HT-29 (cell line): ENCODE measurements at regions not wholly inside any gene's neighbourhood (a gene's known extent, or its start where the extent isn't known, plus 50 kb on each side); places are given as distances from the start of the nearest gene placed in this dataset.
"Not testable (repeated sequence)": the region's sequence is repeated elsewhere in the genome, so short reads cannot be mapped to it uniquely, and the experiment has no call there.

Experiments used
- DNase-seq: peaks from one replicate; pipeline ENCODE4 v3.0.0-alpha.2; 2015; ENCODE audit warnings: low spot score

DNA sequence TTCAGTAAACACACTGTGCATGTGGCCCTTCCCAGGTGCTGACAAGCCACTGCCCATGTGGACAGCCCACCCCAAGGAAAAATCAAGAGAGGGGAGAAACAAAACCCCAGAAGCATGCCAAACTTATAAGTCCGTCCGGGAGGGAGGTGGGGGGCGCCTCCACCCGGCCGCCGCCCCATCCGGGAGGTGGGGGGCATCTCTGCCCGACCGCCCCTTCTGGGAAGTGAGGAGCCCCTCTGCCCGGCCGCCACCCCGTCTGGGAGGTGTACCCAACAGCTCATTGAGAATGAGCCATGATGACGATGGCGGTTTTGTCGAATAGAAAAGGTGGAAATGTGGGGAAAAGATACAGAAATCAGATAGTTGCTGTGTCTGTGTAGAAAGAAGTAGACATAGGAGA lies 53.8 kb upstream of the C2CD4B start:
- no peak for DNase-seq

DNA sequence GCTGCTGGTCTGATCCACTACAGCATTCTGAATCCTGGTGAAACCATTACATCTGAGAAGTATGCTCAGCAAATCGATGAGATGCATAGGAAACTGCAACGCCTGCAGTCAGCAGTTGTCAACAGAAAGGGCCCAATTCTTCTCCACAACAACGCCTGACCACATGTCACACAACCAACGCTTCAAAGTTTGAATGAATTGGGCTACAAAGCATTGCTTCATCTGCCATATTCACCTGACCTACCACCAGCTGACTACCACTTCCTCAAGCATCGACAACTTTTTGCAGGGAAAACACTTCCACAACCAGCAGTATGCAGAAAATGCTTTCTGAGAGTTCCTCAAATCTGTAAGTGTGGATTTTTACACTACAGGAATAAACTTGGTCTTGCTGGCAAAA lies 54.7 kb upstream of the C2CD4B start:
- DNase-seq, result no peak

DNA sequence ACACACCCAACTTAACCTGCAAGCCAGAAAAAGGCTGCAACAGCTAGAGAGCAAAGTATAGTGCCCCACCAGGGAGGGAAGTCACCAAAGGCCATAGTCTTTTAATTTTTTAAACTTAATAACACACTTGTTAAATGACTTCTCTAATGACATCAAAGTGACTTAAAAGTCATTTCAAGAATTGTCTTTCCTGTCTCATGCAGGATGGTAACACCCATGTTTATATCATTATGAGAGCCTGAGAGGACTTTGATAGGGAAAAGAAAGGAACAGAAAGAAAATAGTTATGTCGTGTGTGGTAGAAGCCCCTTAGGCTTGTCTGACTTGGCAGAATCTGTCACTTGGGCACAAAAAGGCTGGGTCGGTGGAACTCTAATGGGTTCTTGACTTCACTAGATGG lies 57.9 kb upstream of the C2CD4B start:
- no peak for DNase-seq

DNA sequence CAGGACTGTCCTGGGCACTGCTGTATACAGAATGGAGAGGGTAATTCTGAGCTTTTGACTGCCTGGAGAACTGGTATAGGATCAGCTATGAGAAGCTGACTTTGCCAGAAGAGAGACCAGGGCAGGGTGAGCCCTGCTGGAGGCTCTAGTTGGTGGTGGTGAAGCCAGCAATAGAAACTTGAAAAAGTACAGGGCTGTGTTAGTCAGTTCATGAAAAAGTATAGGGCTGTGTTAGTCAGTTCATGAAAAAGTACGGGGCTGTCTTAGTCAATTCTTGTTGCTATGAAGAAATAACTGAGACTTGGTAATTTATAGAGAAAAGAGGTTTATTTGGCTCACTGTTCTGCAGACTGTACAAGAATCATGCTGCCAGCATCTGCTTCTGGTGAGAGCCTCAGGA lies 63.5 kb upstream of the C2CD4B start:
- no peak for DNase-seq

DNA sequence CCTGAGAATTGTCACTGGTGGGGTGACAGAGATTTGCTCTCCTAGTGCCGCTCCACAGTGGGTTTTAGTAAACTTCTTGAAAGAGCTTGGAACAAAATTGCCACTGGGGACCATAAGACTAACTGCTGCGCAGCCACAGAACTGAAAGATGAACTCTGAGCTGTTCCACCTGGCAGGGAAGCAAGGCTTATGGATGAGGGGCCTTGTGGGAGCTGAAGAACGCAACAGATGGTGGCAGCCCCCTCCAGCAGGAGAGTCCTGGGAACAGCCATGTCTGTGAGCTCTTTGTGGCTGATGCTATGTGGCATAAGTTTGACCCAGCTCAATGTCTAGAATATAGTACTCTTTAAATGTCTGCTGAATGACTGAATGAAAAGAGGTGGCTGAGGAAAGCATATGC lies 66.8 kb upstream of the C2CD4B start:
- DNase-seq, result no peak

DNA sequence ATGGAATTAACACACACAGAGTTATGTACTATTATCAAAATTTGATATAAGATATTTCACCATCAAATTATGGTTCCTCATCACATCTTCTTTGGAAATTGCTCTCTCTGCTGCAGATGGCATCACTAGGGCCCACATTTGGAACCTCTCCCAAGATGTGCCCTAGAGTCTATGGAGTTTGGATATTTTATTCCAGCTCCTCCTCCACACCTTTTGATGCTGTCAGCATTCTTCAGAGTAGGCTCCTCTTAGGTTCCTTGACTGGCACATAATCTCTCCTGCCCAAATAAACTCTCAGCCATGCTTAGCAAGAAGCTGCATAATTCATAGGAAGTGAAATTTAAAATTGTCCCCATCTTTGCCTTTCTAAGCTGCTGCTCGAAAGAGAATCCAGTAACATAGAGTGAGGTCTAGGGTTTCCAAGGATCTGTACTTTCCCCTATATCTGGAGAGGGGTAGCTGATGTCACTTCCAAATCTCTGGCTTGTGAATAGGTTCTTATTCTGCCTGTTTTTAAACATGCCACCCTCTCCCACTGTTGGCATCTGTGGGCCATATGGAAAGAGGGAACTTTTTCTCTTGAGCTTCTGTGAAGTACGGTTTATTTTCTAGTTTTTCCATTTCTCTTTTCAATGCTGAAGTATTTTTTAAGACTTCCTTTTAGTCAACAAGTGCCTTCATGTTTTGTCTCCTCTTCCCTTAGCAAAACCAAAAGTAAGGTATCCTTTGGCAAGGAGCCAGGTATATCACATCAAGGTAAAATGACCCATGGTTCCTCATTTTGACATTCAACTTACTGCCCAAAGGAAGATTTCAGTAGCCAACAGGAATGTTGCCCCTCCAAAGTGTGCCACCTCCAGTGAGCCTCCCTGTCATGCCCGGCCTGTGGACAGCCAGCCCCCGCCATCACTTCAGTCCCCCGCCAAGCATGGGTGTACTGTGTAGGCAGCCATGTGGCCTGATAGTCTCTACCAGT lies 75.3 kb upstream of the C2CD4B start:
- DNase-seq, result no peak

DNA sequence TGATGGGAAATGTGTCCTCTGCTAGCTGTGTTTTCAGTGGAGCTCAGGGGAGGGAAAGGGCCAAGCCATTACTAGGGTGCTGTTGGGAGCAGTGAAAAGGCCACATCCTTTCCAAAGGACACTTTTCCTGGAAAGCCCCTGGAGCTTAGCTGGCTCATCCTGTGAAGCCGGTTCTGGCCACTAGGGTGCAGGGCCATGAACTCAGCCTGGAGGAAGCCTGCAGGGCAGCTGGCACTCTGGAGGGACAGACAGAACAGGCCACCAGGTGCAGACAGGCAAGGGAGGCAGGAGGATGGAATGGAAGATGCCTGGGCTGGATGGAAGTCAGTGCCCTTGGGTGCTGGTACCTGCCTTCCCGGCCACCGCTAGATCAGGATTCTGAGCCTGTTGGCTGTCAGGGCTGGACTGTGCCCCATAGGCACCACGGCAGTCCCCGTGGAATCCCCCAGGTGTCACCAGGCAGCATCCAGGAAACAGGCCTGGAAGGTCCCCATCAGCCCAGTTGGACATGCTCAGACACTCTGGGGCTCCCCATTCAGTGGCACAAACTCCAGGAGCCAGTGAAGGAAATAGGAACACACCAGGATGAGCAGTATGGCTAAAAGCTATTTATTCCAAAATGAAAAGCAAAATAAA lies 76.2 kb upstream of the C2CD4B start:
- DNase-seq, result peak; percentile 61

DNA sequence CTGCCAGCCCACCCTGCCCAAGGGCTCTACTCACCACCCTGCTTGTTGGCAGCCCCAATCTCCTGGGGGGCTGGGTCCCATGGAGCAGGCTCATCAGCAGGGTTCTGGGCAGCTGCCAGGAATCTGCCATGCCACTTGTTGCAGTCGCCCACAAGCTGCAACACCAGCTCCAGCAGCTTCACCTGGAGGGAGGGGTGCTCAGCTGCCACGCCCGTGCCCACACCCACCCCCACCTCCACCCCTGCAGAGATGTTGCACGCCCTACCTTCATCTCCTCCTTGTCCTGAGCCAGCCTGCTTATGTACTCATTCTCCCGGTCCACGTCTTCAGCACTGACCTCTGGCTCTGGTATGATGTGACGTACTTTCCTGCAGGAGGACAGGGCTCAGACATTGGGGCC lies 77.9 kb upstream of the C2CD4B start:
- no peak for DNase-seq

DNA sequence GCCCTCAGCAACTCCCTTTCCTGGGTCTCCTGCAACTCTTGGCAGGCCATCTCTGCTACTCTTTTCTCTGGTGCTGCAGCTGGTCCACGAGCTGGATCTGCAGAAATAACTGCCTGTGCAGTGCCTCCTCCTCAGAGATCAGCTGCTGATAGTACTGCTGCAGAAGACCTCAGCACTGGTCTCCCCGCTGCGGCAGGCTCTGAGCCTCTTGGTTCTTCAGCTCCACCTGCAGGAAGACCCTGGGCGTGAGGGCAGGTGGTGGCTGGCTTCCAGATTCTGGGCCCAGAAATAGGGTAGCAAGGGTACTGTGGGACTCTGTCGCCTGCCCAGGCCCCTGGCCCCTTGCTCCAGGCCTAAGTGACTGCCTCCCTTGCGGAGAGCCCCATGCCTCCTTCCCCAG lies 79.7 kb upstream of the C2CD4B start:
- DNase-seq, result no peak

DNA sequence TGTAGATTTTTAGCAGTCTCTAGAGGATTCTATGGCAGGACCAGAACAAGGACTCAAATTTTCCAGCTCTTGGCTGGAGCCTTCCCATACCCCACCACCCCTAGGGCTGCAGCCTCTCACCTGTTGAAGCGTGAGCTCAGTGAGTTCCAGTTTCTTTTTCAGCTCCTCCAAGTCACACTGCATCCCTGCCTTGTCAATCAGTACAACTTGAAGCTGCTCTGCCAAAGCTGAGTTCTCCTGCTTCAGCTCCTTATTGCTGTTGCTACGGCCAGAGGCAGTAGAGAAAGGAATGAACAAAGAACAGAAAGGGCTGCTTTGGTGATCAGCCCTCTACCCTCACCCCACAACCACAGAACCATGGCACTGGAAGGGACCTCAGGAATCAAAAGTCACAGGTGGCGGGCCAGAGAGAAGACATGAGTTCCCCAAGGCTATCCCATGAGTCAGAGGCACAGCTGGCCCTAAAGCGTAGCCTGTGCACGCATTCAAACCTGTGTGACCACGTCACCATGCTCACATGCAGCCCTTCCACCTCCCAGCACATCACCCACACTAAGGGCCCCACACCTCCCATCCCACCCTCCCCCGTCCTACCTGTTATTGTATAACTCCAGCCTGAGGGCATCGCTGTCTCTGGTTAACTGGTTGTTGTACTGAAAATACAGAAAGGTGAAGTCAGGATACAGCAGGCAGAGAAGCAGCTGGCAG lies 83.3 kb upstream of the C2CD4B start:
- DNase-seq, result no peak

DNA sequence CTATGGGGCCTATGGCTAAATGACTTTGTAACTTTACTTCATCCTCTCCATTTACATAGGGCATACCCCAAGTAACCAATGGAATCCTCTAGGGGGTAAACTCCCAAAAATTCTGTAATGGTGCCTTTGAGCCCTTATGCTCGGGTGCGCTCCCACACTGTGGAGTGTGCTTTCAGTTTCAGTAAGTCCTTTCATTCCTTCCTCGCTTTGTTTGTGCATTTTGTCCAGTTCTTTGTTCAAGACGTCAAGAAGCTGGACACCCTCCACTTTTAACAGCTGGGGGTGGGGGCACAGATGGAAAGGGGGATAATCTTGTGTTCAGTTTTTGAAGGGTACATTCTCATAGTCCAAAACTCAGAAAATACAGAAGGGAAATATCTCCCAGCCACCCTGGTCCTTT lies 84.4 kb upstream of the C2CD4B start:
- DNase-seq, result no peak

DNA sequence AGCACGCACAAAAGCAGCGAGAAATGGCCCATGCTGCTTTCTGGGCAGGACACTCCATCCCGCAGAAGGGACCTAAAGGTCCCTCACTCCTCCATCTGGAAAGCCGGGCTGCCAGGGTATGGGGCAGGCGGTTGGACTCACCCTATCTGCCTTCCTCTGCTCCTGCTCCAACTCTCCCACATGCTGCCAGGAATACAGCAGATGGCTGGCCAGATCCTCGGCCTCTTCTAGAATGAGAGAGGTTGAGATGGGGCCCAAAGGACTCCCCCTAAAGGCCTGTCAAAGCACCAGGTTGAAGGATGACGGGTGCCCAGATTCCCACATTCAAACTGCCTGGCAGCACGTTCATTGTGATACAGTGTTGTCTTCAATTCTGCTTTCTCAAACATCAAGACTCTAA lies 85.1 kb upstream of the C2CD4B start:
- no peak for DNase-seq

DNA sequence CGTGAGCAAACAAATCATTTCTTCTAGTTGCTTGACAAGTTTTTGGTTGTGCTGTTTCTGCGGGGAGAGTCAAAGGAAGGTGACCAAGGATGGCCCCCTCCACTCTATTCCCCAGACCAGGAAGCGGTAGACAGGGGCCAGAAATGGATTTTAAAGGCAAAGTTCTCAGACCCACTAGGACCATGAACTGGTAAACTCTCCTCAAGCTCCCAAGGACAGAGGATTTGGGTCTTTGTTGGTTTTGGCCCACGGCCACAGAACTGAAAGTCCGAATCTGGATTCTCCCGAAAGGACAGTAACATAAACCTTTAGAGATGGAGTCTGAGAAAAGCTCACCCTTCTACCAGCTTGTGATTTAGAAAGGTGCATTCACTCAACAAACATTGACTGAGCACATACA lies 85.9 kb upstream of the C2CD4B start:
- no peak for DNase-seq

DNA sequence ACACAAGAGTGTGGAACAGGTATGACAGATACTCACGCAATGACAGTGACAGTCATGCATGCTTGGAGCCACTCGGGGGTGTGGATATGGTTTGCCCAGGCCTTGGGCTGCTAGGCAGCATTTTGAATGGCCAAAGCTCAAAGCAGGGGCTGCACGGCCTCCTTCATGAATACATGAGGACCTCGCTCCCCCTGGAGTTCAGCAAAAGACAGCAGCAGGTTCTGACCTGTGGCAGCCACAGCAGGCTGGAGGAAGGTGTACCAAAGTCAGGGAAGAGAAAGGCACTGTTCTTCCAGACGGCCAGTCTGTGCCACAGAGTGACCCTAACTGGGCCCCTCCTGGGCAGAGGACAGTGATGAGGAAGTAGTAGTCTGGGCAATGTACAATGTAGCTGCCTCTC lies 88.2 kb upstream of the C2CD4B start:
- DNase-seq, result no peak

DNA sequence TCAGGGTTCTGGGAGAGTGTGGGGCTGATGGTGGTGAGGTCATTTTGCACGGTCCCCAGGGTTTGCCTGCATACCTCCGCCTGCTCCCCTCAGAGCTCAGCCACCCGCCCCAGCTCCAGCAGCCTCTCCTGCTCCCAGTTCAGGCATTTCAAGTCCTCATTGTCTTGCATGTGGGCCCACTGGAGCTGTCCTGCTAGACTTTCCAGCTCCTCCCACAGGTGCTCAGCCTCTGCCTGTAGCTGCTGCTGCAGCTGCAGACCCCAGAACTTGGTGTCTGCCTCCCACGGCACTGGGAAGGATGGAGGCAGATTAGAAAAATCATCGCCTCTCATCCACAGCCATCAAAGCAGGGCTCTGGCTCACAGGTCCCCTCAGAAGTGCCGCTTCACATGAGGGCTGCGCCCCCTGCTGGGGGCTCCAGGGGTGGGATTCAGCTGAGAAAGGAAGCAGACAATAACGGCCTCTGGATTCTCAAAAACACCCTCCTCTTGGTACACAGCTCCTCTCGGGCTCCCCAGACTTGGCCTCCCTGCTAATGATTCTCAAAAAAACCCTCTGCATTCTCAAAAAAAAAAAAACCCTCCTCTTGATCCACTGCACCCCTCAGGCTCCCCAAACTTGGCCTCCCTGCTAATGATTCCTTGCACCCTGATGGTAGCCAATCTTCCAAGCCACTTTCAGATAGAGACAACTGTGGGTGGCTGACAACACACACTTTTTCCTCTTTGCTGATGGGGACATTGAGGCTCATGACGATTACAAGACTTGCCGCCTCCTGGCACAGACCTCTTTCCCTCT lies 89.3 kb upstream of the C2CD4B start:
- DNase-seq, result peak; percentile 81

DNA sequence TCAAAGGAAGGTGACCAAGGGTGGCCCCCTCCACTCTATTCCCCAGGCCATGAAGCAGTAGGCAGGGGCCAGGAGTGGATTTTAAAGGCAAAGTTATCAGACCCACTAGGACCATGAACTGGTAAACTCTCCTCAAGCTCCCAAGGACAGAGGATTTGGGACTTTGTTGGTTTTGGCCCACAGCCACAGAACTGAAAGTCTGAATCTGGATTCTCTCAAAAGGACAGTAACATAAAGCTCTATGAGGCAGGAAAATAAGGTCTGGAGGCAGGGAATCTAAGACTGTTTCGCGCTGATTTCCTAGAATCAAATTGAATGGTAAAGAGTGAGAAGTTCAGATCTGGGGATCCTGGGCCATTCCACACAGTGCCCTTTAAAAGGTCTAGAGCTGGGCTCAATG lies 91.3 kb upstream of the C2CD4B start:
- not testable (repeated sequence) for DNase-seq

DNA sequence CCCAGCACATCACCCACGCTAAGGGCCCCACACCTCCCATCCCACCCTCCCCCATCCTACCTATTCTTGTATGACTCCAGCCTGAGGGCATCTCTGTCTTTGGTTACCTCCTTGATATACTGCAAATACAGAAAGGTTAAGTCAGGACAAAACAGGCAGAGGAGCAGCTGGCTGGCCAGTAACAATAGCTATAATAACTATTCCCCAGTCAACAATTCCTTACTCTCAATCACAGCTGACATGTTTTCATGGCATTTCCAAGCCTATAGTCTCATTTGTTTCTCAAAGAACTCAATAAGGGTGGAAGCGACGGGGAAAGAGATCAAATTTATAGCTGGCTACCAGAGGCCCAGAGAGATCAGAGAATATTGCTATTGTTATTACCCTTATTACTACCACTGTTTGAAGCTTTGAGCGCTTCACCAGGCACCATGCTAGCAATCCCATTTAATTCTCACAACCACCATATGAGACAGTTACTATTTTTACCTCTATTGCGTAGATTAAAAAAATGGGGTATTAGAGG lies 93.0 kb upstream of the C2CD4B start:
- no peak for DNase-seq

DNA sequence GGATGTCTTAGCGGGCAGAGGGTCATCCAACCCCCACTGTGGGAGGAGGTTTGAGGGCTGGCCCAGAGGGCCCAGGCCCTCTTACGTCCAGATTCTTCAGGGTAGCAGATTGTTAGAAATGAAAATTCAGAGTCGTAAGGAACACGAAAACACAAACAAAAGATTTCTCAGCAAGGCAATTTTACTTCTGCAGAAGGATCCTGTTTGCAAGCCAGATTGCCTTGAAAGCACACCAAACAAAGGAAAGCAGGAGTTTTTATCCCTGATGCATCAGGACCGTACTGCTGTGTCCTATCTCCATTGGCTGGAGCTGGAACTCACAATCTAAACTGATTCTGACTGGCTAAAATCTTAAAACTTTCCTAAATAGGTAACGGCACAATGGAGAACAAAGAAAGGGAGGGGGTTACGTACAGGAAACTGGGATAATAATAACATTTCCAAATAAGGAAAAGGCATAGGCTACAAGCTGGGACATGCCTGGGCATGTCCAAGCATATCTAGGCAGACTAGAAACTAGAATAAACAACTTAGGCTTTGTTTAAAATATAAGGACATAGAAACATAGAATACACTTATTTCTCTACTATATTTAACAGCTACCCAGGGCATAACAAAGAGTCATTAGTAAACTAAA lies 97.3 kb upstream of the C2CD4B start:
- DNase-seq, result no peak

DNA sequence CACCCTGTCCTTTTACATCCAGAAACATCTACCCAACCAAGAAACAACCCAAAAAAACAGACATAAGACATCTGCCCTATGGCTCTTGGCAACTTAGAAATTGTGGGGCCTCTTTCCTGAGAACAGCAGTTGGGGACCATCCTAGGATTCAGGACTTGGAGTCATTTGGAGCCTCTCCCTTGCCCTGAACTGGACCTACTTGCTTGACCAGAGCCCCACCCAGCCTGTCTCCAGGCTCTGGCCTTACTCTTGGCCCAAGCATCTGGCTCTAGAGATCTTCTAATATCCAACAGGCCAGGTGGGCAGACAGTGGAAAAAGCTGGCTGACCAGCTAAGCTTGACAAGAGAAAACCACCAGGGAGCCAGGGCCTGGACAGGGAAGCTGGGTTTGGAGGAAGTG lies 99.1 kb upstream of the C2CD4B start:
- DNase-seq, result no peak

DNA sequence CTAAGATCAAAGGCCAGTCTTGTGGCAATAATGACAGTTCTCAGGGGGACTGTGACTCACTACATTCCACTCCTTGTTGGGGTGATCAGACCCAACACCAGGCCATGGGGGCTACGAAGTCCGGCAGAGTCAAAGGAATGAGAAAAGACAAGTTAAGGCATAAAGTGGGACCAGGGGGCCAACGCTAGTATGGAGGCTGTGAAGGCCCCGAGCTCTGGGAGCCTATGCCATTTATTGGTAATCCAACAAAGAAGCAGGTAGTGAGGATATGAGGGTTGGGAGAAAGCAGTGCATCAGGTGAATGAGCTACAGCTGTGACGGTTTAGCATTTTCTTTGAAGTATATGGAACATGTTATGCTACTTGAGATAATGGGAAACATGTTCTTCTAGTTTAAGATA lies 104.4 kb upstream of the C2CD4B start:
- no peak for DNase-seq
